Ovary (tissue), 3 donors: ENCODE measurements at regions not wholly inside any gene's neighbourhood (a gene's known extent, or its start where the extent isn't known, plus 50 kb on each side); places are given as distances from the start of the nearest gene placed in this dataset.

Experiments
- EP300 ChIP-seq: sonication (generic); formaldehyde crosslinking; IDR thresholded peaks from one replicate; pipeline ENCODE4 v1.6.1; 2017; ENCODE audit warnings: antibody characterized with exemption
- TF ChIP-seq, protein P1 (sequence below), 3 donors: fragments of 450-650 bp in 2 of 3; fragments of 200-600 bp in 1 of 3; IDR thresholded peaks; one replicate each; pipeline versions ENCODE4 v1.5.1 to v1.8.0; 2016 to 2022; ENCODE audit warnings: antibody characterized with exemption in 3 of 3, mild to moderate bottlenecking in 1 of 3
- donor health status: DM: no; HTN: no; CAD: no.

DNA sequence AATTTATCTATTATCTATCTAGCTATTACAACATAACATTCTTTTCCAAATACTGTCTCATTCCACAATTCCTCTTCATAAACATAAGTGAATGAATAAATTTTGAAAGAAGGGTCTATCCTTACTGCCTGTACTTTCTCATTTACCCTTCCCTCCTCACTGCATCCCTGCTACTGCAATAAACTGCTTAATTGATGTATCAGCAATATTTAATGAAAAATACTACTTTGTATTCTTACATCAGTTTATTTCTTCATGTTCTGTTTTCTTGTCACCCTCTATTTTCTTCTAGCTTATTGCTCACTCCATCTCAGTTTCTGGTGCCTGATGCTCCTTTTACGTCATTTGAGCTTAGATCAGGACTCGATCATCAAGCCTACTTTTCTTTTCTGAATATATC lies 695.7 kb upstream of the ATXN7L3B start:
- TF ChIP-seq, protein P1, sequence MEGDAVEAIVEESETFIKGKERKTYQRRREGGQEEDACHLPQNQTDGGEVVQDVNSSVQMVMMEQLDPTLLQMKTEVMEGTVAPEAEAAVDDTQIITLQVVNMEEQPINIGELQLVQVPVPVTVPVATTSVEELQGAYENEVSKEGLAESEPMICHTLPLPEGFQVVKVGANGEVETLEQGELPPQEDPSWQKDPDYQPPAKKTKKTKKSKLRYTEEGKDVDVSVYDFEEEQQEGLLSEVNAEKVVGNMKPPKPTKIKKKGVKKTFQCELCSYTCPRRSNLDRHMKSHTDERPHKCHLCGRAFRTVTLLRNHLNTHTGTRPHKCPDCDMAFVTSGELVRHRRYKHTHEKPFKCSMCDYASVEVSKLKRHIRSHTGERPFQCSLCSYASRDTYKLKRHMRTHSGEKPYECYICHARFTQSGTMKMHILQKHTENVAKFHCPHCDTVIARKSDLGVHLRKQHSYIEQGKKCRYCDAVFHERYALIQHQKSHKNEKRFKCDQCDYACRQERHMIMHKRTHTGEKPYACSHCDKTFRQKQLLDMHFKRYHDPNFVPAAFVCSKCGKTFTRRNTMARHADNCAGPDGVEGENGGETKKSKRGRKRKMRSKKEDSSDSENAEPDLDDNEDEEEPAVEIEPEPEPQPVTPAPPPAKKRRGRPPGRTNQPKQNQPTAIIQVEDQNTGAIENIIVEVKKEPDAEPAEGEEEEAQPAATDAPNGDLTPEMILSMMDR (IDR thresholded peaks at IDR 0.05) = no peak
- no peak for TF ChIP-seq EP300
